SH-SY5Y (cell line): ENCODE measurements at regions not wholly inside any gene's neighbourhood (a gene's known extent, or its start where the extent isn't known, plus 50 kb on each side); places are given as distances from the start of the nearest gene placed in this dataset.

Experiments used
- GATA2 ChIP-seq: IDR thresholded peaks from 2 replicates; pipeline ENCODE4 v1.6.1; 2011; ENCODE audit warnings: mild to moderate bottlenecking, low read depth, low read length
- GATA3 ChIP-seq: IDR thresholded peaks from 2 replicates; pipeline ENCODE4 v1.6.1; 2011; ENCODE audit warnings: low read depth, mild to moderate bottlenecking, low read length, moderate library complexity

DNA sequence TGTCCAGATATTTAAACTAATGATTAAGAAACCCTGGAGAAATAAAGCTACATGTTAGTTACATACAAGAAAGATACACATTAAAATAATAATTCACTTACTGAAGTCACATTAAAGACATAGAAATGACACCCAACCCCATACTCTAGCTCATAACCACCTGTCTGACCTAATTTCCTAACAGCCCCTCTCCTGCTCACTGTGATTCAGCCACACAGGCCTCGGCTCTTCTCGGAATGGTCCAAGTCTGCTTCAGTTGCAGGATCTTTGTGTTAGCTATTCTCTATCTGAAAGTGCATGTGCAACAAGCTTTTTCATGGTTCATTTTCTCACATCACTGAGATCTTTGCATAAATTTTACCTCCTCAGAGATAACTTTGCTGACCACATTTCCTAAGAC lies 209.8 kb downstream of the TM2D1 start:
- TF ChIP-seq GATA3 (no peak), GATA2 (no peak)
